ENCODE measurements at regions not wholly inside any gene's neighbourhood (a gene's known extent, or its start where the extent isn't known, plus 50 kb on each side); places are given as distances from the start of the nearest gene placed in this dataset.

DNA sequence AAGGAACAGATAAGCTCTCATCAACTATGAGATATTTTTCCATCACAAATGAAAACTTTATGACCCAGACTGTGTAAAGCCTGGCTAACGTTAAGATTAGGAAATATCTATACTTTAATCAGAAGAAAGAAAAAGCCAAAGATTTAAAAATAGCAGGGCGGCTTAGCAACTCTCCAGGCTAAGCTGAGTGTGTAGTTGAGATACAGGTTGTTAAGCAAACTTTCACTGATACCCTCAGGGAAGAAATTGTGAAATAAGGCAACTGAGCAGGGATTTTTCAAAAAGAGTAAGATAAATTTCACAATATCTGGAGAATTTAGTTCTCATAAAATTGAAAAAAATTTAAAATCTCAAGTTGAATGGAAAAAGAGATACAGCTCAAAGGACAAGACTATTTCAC lies 382.0 kb downstream of the RAPGEF2 start:
- TF ChIP-seq, protein P1, sequence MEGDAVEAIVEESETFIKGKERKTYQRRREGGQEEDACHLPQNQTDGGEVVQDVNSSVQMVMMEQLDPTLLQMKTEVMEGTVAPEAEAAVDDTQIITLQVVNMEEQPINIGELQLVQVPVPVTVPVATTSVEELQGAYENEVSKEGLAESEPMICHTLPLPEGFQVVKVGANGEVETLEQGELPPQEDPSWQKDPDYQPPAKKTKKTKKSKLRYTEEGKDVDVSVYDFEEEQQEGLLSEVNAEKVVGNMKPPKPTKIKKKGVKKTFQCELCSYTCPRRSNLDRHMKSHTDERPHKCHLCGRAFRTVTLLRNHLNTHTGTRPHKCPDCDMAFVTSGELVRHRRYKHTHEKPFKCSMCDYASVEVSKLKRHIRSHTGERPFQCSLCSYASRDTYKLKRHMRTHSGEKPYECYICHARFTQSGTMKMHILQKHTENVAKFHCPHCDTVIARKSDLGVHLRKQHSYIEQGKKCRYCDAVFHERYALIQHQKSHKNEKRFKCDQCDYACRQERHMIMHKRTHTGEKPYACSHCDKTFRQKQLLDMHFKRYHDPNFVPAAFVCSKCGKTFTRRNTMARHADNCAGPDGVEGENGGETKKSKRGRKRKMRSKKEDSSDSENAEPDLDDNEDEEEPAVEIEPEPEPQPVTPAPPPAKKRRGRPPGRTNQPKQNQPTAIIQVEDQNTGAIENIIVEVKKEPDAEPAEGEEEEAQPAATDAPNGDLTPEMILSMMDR (IDR thresholded peaks at IDR 0.05), result no peak
- no peak for TF ChIP-seq POLR2A (IDR thresholded peaks at IDR 0.05)
- Histone ChIP-seq H3K27ac (no peak overlapping the region), H3K4me1 (peaks cover 0 to 3% of the 10 kb centered on the region in 2 donors), H3K4me3 (replicated peaks in 1 of 3) (no peak overlapping the region), H3K27me3 (no peaks in the 10 kb centered on the region), H3K9me3 (no peaks in the 10 kb centered on the region), H3K36me3 (no peaks in the 10 kb centered on the region)
- DNase-seq, result no peak
- WGBS, 2 donors, result 48 to 61% methylated on average over 2 of the region's 2 CpGs
- intact Hi-C loops (cut with DNase I), result no loop called here

DNA sequence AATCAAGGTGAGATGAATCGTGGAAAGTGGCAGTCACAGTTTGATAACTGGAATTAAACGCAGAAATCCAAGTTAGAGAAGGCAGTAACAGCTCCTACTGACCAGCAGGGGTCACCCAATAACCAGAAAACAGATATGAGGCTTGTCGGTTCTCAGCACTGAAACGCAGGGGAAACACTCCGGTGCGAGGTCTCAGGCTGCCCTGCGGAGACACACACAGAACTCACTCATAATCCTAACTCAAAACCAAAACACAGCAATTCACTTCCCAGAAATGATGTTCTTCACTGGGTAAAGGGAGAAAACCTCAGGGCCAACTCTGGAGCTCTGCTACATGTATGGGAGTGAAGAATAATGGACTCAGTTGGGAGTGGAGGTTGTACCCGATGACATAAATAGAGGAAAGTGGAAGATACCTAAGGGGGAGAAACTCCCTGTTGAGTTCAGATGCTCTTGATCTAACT lies 384.4 kb downstream of the RAPGEF2 start:
- Histone ChIP-seq H3K27ac (no peak overlapping the region), H3K9me3 (no peaks in the 10 kb centered on the region), H3K36me3 (no peaks in the 10 kb centered on the region), H3K27me3 (no peaks in the 10 kb centered on the region), H3K4me1 (peaks cover 0 to 3% of the 10 kb centered on the region in 2 donors), H3K4me3 (replicated peaks in 1 of 3) (no peak overlapping the region)
- intact Hi-C loops (cut with DNase I), result no loop called here
- 9 to 14% methylated on average over 8 of the region's 8 CpGs for WGBS, 2 donors
- peak; percentile 47 to 53 for DNase-seq
- no peak for TF ChIP-seq POLR2A (IDR thresholded peaks at IDR 0.05)
- TF ChIP-seq, protein P1 (IDR thresholded peaks at IDR 0.05), result peak; percentile 59 to 91 (median 82)

DNA sequence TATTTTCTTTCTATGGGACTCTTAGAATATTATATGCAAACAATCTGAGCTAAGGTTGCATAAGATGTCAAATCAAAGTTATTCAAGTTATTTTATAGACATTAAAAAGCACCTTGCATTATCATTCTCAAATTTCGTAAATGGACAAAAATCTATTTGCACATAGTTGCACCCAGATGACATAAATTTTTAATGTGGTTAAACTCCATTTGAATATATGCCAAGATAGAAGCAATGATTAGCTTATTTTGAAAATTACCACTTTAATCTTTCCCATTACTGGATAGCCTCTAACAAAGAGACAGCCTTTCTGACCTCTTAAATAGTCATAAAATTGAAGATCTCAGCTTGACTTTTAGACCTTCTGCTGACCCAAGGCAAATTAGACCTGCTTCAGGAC lies 386.8 kb downstream of the RAPGEF2 start:
- intact Hi-C loops (cut with DNase I), result no loop called here
- H3K36me3 ChIP-seq, result no peaks in the 10 kb centered on the region
- WGBS, 2 donors, result 86 to 88% methylated on average over 1 of the region's 1 CpG
- DNase-seq, result no peak
- no peak overlapping the region for H3K4me3 ChIP-seq (replicated peaks in 1 of 3)
- no peak overlapping the region for H3K27ac ChIP-seq
- H3K9me3 ChIP-seq, result no peaks in the 10 kb centered on the region
- H3K27me3 ChIP-seq, result no peaks in the 10 kb centered on the region
- no peak for TF ChIP-seq POLR2A (IDR thresholded peaks at IDR 0.05)
- TF ChIP-seq, protein P1 (IDR thresholded peaks at IDR 0.05), result no peak
- peaks cover 0 to 3% of the 10 kb centered on the region in 2 donors for H3K4me1 ChIP-seq

DNA sequence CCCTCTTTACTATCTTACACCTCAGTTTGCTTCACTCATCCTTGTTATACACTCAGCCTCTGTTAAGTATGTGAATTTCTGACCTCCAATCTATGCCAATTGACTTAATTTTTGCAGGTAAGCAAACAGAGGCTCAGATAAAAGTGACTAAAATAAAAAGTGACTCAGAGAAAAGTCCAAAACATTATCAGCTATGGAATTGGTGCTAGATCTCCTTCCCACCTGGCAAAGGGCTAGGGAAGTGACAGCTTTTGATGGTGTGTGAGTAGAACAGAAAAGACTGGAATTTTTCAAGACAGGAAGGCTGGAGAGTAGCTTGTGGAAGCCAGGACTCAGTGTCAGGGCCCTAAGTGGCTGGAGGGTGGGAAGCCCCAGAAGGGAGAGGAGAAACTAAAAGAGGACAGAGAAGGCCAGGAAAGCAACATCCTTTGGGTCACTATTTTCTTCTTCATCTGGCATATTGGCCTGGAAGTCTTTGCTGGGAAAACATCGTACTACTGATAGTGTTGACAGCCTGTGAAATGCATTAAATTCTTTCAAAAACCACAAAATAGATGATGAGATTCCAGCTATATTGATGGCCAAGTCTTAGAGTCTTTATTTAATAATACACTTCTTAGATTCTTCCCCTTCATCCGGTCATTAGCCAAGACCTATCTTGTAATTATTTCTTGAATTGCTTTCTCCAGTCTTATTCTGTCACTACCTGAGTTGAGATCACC lies 392.8 kb downstream of the RAPGEF2 start:
- H3K27ac ChIP-seq, result no peak overlapping the region
- intact Hi-C loops (cut with DNase I), result no loop called here
- H3K4me1 ChIP-seq, result peaks cover 24 to 31% of the 10 kb centered on the region in 2 donors
- no peak overlapping the region for H3K4me3 ChIP-seq (replicated peaks in 1 of 3)
- H3K9me3 ChIP-seq, result no peaks in the 10 kb centered on the region
- no peak for TF ChIP-seq POLR2A (IDR thresholded peaks at IDR 0.05)
- TF ChIP-seq, protein P1 (IDR thresholded peaks at IDR 0.05), result no peak
- no peaks in the 10 kb centered on the region for H3K36me3 ChIP-seq
- no peak for DNase-seq
- WGBS, 2 donors, result 86 to 88% methylated on average over 2 of the region's 2 CpGs
- H3K27me3 ChIP-seq, result no peaks in the 10 kb centered on the region

DNA sequence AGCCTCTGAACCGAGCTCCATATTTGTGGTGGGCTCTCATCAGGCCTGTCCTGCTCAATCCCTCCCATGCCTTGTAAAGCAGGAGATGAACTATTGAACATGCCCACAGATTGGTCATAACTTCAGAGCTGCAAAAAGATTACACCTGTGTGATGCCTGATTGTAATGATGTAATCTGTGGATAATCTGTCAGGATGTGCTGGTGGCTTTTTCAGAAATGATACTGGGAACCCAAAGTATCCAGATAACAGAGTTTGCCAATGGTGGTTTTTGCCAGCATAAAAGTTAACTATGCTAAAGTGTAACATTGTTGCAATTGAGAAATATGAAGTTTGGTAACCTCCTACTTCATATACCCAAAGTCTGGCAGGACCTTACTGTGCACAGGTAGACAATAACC lies 393.4 kb downstream of the RAPGEF2 start:
- Histone ChIP-seq H3K4me3 (replicated peaks in 1 of 3) (no peak overlapping the region), H3K36me3 (no peaks in the 10 kb centered on the region), H3K4me1 (peaks cover 24 to 37% of the 10 kb centered on the region in 2 donors), H3K27me3 (no peaks in the 10 kb centered on the region), H3K9me3 (no peaks in the 10 kb centered on the region), H3K27ac (no peak overlapping the region)
- intact Hi-C loops (cut with DNase I), result no loop called here
- TF ChIP-seq, protein P1 (IDR thresholded peaks at IDR 0.05), result no peak
- TF ChIP-seq POLR2A (IDR thresholded peaks at IDR 0.05), result no peak
- WGBS, 2 donors, result 83 to 86% methylated on average over 1 of the region's 1 CpG
- DNase-seq, result no peak
